Keratinocyte (primary cell): ENCODE measurements at regions not wholly inside any gene's neighbourhood (a gene's known extent, or its start where the extent isn't known, plus 50 kb on each side); places are given as distances from the start of the nearest gene placed in this dataset.

Experiments
- CTCF ChIP-seq, 3 experiments: IDR thresholded peaks in 1 of 3; conservative IDR thresholded peaks in 1 of 3; optimal IDR thresholded peaks in 1 of 3; 2 replicates in 2 of 3; 3 replicates in 1 of 3; pipeline versions ENCODE3 to v1.5.1; 2011; ENCODE audit warnings: low read length in 3 of 3, mild to moderate bottlenecking in 3 of 3, moderate library complexity in 2 of 3, control low read depth in 1 of 3, inconsistent platforms in 1 of 3; ENCODE audit not compliant: insufficient read depth in 2 of 3; ENCODE audit errors: extremely low read depth in 1 of 3
- EZH2 ChIP-seq: IDR thresholded peaks from one replicate; pipeline ENCODE4 v1.6.1; 2012; ENCODE audit warnings: inconsistent platforms, mild to moderate bottlenecking, low read length, moderate library complexity

- TF ChIP-seq CTCF (optimal IDR thresholded peaks at IDR 0.05 in 1 of 3, IDR thresholded peaks at IDR 0.05 in 1 of 3, conservative IDR thresholded peaks at IDR 0.05 in 1 of 3; ENCODE audit: extremely low read depth in 1 of 3, insufficient read depth in 2 of 3, low read length in 3 of 3) (no peak), EZH2 (no peak)
These were observed 115.5 kb upstream of the CST7 start for GRCh38 chr20:24833592-24833991.
